ENCODE measurements at regions not wholly inside any gene's neighbourhood (a gene's known extent, or its start where the extent isn't known, plus 50 kb on each side); places are given as distances from the start of the nearest gene placed in this dataset.
"Not testable (repeated sequence)": the region's sequence is repeated elsewhere in the genome, so short reads cannot be mapped to it uniquely, and the experiment has no call there.

GRCh38 chr2:185393091-185393490 is 345.5 kb upstream of the FSIP2 start:
- DNase-seq, result no peak

DNA sequence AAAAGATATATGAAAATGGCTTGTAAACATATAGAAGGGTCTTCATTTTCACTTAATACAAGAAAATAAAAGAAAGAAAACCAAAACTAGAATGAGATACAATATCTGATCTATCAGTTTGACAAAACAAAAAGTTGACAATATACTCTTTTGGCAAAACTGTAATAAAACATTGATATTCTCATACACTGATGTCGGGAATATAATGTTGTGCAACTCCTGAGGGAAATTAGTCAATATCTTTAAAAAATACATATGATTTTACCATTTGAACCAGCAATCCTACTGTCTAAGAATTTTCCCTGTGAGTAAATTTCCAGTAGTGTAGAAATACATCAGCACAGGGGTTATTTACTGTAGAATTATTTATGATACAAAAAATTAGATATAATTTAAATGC is 336.1 kb upstream of the FSIP2 start:
- no peak for DNase-seq

- DNase-seq, result no peak
Observed at GRCh38 chr2:185404578-185404977, 334.0 kb upstream of the FSIP2 start.

GRCh38 chr2:185417111-185417510 is 321.5 kb upstream of the FSIP2 start:
- no peak for DNase-seq

- DNase-seq, result no peak
Observed at GRCh38 chr2:185417688-185418087, 320.9 kb upstream of the FSIP2 start.

DNA sequence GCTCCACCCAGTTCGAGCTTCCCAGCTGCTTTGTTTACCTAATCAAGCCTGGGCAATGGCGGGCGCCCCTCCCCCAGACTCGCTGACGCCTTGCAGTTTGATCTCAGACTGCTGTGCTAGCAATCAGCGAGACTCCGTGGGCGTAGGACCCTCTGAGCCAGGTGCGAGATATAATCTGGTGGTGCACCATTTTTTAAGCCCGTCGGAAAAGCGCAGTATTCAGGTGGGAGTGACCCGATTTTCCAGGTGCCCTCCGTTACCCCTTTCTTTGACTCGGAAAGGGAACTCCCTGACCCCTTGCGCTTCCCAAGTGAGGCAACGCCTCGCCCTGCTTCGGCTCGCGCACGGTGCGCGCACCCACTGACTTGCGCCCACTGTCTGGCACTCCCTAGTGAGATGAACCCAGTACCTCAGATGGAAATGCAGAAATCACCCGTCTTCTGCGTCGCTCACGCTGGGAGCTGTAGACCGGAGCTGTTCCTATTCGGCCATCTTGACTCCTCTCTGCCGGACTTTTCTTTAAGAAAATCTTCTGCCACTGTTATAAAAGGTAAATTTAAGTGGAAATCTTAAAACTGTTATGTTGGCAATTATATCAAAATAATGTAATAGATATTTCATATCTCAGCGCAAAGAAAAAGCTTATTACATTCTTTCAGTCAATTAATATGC is 313.5 kb upstream of the FSIP2 start:
- peak; percentile 8 for DNase-seq

DNA sequence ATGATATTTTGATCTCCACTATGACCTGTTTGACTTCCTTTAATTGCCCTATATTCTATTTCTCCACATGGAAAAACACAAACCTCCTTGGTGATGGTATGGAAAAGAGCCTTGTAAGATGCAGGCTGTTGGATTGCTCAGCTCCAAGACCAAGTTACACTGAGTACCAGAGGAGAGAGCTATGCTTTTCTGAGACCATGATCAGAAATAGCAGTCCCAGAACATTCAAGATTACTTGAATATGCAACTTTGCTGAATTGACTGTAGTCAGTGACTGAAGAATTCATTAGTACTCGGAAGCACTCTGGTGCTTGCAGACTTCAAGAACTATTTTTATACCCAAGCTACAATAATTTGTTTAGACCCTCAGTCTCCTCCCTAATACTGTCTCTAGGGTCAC is 310.6 kb upstream of the FSIP2 start:
- no peak for DNase-seq

DNA sequence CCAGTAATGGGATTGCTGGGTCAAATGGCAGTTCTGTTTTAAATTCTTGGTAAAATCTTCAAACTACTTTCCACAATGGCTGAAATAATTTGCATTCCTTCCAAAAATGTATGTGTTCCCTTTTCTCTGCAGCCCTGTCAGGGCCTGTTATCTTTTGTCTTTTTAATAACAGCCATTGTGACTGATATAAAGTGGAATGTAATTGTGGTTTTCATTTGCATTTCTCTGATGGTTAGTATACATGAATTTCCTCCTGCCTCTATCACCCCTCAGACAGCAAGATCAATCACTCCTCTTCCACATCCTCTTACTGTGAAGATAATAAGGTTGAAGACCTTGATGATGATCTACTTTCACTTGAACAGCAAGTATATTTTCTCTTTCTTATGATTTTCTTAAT is 304.8 kb upstream of the FSIP2 start:
- no peak for DNase-seq

GRCh38 chr2:185436787-185437372 is 301.7 kb upstream of the FSIP2 start:
- no peak for DNase-seq

GRCh38 chr2:185441486-185442005 is 297.1 kb upstream of the FSIP2 start:
- no peak for DNase-seq

- no peak for DNase-seq
Observed at GRCh38 chr2:185456517-185456916, 282.1 kb upstream of the FSIP2 start.

DNA sequence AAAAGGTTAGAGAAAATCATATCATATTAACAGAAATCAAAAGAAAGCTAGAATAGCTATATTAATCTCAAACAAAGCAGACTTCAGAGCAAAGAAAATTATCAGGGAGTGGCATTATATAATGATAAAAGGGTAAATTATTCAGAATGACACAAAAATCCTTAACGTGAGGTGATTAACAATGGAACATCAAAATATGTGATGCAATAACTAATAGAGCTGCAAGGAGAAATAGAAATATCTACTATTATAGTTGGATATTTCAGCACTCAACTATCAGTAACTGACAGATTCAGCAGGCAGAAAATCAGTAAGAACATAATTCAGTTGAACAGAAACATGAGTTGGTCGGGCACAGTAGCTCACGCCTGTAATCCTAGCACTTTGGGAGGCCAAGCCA is 275.1 kb upstream of the FSIP2 start:
- no peak for DNase-seq

DNA sequence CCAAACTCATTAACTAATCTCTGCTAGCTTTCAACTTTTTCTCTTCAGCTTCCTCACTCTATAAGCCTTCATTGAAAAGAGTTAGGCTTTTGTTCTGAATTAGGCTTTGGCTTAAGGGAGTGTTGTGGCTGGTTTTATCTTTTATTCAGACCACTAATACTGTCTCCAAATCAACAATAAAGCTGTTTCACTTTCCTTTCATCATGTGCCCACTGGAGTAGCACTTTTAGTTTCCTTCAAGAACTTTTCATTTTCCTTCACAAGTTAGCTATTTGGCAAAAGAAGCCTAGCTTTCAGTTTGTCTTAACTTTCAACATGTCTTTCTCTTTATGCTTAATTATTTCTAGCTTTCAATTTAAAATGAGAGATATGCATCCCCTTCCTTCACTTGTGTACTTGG is 271.7 kb upstream of the FSIP2 start:
- no peak for DNase-seq

GRCh38 chr2:185471441-185471840 is 267.2 kb upstream of the FSIP2 start:
- no peak for DNase-seq

DNA sequence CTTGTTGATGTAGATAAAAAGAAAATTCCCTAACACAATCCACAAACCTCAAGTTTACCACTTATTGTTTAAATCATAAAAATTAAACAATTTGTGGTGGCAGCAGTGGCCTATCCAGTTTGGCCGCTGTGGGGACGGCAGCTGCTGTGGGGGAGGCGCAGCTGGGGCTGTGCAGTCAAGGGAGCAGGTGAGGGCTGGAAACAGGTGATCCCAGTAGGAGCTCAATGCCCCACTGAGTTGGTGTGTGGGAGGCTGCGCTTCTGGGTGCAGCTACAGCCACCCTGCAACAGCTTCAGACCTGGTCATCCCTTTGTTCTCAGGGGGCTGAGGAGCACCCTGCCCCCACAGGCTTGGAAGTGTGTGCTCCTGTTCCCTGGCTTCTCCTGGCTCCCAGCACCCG is 266.0 kb upstream of the FSIP2 start:
- no peak for DNase-seq

DNA sequence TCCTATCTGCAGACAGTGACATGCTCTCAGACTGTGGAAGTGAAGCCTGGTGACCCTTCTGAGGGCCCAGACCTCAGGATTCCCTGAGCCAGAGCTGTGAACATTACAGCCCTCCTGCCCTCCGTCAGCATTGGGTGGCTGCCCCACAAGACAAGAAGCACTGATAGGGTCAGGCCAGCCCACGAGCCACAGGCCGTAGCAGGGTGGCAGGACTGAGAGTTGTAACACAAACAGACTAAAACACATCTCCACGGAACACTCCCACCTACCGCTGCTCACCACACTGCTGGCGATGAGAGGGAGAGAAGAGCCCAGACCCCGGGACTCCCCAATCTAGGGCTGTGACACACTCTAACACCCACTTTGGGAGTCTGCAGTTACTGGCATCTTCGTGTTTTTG is 264.8 kb upstream of the FSIP2 start:
- no peak for DNase-seq

GRCh38 chr2:185475914-185476313 is 262.7 kb upstream of the FSIP2 start:
- no peak for DNase-seq

DNA sequence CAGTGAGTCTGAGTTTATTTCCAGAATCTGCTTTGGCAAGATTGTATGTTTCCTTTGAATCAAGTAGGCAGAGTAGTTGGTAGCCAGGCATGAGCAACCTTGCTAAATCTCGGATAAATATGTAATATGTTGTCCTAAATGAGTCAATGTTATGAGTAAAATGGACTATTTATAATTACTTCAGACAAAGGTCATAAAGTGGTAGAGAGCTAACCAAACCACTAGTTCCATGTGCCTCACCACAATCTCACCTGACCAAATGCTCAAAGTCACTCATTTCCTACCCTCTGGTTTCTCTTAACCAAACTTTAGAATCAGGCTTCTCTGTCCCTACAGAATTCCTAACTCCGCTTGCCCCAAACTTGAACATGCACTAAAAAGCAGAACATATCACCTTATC is 261.2 kb upstream of the FSIP2 start:
- DNase-seq, result no peak

DNA sequence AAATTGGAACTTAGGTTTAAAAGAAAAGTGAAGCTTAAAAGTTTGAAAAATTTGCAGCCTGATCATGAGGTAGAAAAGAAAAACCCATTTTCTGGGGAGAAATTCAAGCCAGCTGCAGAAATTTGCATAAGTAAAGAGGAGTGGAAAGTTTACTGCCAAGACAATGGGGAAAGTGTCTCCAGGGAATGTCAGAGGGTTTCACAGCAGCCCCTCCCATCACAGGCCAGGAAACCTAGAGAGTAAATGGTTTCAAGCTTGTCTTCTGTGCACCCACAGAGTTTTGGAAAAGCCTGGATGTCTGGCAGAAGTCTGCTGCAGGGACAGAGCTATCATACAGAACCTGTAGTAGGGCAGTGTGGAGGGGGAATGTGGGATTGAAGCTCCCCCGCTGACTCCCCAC is 254.0 kb upstream of the FSIP2 start:
- no peak for DNase-seq

DNA sequence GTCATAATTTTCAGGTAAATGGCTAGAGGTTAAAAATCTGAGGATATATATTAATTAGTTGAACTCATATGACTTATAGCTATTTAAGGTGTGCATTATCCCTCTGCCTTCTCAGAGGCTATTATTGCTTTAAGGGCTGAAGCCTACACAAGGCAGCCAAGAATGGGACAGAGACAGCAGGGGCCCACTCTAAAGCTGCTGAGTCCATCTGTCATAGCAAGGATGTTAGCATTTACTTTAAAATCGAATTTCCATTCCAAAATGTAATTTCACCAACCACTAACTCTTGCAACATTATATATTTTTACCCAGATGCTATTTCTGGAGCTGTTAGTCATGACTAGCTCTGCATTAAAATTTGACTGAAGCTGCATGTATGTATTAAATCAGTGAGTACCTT is 236.3 kb upstream of the FSIP2 start:
- no peak for DNase-seq

- DNase-seq, result no peak
Observed at GRCh38 chr2:185507719-185508118, 230.9 kb upstream of the FSIP2 start.

- no peak for DNase-seq
Observed at GRCh38 chr2:185510060-185510459, 228.5 kb upstream of the FSIP2 start.

DNA sequence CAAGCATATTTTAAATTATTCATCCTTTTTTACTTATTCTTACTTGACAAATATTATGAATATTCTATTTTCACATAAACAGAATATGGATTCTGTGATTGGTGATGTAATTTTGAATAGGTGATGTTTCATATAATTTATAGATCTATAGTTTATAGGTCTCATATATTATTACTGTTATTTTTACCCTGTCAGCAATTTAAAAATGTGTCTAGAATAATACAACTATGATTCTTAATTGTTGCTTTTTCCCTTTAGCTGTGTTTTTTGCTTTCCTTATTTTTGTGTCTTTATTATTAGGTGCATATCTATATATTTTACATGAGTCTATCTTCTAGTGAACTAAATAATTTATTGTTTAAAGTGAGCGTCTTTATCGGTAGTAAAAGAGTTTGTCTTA is 226.7 kb upstream of the FSIP2 start:
- no peak for DNase-seq

DNA sequence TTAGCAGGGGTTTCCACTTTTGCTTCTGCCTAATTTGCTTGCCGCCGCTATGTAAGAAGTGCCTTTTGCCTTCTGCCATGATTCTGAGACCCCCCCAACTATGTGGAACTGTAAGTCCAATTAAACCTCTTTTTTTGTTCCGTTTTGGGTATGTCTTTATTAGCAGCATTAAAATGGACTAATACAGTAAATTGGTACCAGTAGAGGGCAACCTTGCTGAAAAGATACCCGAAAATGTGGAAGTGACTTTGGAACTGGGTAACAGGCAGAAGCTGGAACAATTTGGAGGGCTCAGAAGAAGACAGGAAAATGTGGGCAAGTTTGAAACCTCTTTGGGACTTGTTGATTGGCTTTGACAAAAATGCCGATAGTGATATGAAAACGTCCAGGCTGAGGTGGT is 216.1 kb upstream of the FSIP2 start:
- DNase-seq, result no peak

GRCh38 chr2:185524242-185524641 is 214.4 kb upstream of the FSIP2 start:
- not testable (repeated sequence) for DNase-seq
